ENCODE measurements at regions not wholly inside any gene's neighbourhood (a gene's known extent, or its start where the extent isn't known, plus 50 kb on each side); places are given as distances from the start of the nearest gene placed in this dataset.
A peak's percentile ranks its signal among the peaks of the same experiment; 100 is the strongest.

DNA sequence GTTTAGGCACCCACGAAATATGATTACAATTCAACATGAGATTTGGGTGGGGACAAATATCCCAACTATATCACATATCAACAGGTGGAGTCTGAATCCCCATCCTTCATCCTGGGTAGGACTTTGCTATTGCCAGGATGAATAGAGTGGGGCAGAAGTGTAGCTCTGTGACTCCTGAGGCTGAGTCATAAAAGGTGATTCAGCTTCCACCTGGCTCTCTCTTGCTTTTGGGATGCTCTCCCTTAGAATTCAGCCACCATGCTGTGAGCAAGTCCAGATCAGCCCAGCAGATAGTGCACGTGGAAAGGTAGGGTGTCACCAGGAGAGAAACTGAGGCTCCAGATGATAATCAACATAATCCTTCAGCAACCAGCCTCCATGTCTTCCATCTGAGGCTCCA lies 193.8 kb upstream of the BCOR start:
- H3K4me3 Mint-ChIP-seq = no peak overlapping the region
- peaks cover 4% of the 10 kb centered on the region for H3K9me3 Mint-ChIP-seq
- no peaks in the 10 kb centered on the region for H3K36me3 Mint-ChIP-seq
- no peaks in the 10 kb centered on the region for H3K27me3 Mint-ChIP-seq
- H3K4me1 Mint-ChIP-seq = no peaks in the 10 kb centered on the region
- no peak for DNase-seq
- H3K27ac Mint-ChIP-seq = no peak overlapping the region

DNA sequence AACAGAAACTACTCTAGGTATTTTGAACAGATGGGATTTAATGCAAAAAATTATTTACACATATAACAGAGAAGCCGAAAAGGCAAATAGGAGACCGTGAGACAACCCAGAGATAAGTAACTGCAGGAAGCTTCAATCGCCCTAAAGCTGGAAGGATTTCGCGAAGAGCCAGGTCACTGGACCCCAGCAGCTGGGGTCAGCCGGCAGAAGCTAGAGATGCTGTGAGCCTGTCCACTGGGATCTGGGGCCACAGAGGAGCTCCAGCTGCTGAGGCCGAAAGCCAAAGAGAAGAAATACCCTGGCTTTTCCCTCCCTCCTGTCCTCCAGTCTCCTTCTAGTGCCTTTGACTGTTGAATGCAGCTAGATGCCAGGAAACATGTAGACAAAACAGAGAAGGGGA lies 192.8 kb upstream of the BCOR start:
- Mint-ChIP-seq H3K4me3 (no peak overlapping the region), H3K27ac (no peak overlapping the region), H3K36me3 (no peaks in the 10 kb centered on the region), H3K4me1 (no peaks in the 10 kb centered on the region), H3K27me3 (no peaks in the 10 kb centered on the region), H3K9me3 (peaks cover 8% of the 10 kb centered on the region)
- no peak for DNase-seq

DNA sequence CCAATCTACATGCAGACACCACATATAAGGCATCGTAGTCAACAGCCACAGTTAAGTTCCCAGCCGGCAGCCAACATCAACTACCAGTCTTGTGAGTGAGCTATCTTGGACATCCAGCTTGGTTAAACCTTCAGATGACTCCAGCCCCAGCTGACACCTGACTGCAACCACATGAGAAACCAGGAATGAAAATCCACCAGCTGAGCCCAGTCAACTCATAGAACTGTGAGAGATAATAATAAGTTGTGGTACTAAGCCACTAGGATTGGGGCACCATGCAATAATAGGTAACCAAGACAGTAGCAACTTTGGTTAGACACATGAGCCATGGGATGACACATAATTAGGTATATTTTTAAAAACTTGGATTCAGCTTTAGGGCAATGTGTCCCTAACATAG lies 188.1 kb upstream of the BCOR start:
- Mint-ChIP-seq H3K27me3 (peaks cover 3% of the 10 kb centered on the region), H3K36me3 (peaks cover 3% of the 10 kb centered on the region), H3K9me3 (peaks cover 12% of the 10 kb centered on the region), H3K27ac (no peak overlapping the region), H3K4me1 (peaks cover 12% of the 10 kb centered on the region), H3K4me3 (no peak overlapping the region)
- DNase-seq = no peak

DNA sequence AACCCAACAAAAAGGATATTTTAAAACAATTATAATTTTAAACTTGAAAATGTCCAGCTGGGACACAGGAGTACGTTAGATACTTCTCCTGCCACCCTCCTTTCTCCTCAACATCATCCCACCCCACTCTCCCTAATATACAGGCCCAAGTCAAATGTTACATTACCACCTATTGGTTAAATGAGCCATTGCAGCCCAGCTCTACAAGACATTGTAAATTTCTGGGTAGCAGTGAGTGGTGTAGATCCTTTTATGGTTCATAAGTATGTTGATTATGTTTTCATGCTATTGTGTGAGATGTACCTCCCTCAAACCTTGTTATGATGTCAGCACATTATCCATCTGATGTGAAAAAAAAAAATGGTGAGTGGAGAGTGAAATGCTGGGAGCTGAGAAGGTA lies 187.1 kb upstream of the BCOR start:
- Mint-ChIP-seq H3K36me3 (peaks cover 3% of the 10 kb centered on the region), H3K4me3 (no peak overlapping the region), H3K27ac (peak overlapping the region; percentile 66), H3K27me3 (peaks cover 3% of the 10 kb centered on the region), H3K4me1 (peaks cover 12% of the 10 kb centered on the region), H3K9me3 (peaks cover 11% of the 10 kb centered on the region)
- DNase-seq = no peak

DNA sequence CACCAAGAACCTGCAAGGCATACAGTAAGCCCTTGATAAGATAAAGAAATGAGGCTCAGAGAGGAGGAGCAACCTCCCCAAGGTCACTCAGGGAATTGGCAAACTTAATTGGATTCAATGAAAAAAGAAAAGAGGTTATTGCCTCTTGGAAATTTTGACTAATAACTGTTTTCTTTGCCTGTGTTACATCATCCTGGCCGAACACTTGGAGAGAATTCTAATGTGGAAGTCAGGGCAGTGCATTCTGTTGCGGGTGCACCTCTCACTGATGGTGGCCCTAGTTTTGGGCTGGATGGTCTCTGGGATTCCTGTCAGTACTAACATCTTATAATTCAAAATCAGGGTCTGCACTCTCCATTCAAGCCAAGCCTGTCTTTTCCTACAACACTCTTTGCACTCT lies 186.2 kb upstream of the BCOR start:
- Mint-ChIP-seq H3K27me3 (peaks cover 3% of the 10 kb centered on the region), H3K9me3 (peaks cover 11% of the 10 kb centered on the region), H3K27ac (no peak overlapping the region), H3K4me1 (peaks cover 12% of the 10 kb centered on the region), H3K36me3 (peaks cover 3% of the 10 kb centered on the region), H3K4me3 (no peak overlapping the region)
- no peak for DNase-seq

DNA sequence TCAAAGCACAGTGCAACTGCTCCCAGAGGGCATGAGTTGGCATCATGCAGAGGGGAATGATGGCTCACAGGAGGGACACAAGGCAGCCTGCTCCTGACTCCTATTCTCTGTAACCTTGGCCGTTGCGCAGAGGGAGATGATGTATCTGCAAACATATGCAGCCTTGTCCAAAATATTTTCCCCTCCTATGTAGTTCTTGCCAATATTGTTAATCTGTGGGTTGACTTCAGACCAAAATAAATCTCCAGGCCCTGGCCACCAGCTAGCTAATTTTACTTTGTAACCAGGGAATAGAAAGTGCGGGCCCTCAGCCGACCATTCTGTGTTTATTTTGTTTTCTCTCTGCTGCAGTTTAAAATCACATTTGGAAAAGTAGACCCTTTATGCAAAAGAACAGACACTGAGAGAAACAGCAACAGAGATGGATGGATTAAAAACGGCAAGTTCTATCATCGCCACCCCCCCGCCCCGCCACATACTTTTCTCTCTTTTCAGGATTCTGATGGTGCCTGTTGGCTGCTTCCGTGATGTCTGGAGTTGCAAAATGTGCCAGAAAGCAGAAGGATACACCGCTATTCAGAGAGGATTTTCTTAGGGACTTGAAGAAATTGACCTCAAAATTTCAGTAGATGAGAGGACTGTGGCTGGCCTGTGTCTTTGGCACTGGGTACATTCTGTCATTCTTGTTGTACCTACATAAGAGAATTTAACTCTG lies 185.3 kb upstream of the BCOR start:
- Mint-ChIP-seq H3K27ac (no peak overlapping the region), H3K4me3 (no peak overlapping the region), H3K9me3 (peaks cover 11% of the 10 kb centered on the region), H3K36me3 (peaks cover 3% of the 10 kb centered on the region), H3K4me1 (peaks cover 15% of the 10 kb centered on the region), H3K27me3 (peaks cover 3% of the 10 kb centered on the region)
- DNase-seq = no peak

DNA sequence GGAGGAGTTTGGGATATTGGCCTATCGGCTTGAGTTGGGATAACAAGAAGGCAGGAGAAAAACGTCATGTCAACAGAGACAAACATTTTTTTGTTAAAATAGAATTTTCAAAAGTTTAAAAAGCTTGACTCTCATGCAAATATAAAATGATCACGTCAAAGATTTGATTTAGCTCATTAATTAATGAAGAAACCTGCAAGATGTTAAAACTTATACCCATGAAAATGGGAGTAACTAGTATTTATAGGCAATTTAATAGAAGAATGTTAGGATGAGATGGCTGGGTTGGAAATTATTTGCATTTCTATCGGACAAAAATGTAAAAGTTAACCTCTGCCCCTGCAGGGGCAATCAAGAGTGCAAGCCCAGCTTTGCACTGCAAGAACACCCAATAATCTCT lies 184.6 kb upstream of the BCOR start:
- Mint-ChIP-seq H3K4me3 (no peak overlapping the region), H3K36me3 (peaks cover 3% of the 10 kb centered on the region), H3K27ac (no peak overlapping the region), H3K27me3 (peaks cover 3% of the 10 kb centered on the region), H3K4me1 (peaks cover 15% of the 10 kb centered on the region), H3K9me3 (peaks cover 8% of the 10 kb centered on the region)
- DNase-seq = no peak

DNA sequence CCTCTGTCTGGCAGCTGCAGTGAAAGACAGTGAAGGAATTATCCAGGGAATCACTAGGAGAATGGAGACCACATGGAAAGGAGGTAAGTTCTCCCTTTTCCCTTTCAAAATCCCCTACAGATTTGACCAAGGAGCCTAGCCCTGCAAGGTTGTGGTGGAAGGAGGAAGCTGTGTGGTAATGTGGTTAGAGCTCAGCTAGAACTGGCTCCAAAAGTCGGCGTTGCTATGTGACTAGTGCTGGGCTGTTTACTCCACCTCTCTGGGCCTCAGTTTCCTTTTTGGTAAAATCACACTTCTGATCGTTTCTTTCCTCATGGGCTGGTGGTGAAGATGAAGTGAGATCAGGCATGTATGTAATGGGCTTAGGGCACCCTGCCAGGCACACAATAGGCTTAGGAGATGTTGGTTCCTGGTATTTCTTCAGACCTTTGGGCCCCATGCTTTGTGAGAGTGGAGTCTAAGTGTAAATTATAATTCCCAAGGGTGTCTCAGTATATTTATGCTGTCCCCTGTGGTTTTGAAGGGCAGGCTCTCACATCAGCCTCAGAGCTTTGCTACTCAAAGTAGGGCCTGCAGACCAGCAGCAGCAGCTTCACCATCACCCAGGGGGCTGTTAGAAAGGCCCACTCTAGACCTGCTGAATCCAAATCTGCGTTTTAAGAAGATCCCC lies 183.7 kb upstream of the BCOR start:
- Mint-ChIP-seq H3K27ac (no peak overlapping the region), H3K4me3 (no peak overlapping the region)
- peak; percentile 14 for DNase-seq

DNA sequence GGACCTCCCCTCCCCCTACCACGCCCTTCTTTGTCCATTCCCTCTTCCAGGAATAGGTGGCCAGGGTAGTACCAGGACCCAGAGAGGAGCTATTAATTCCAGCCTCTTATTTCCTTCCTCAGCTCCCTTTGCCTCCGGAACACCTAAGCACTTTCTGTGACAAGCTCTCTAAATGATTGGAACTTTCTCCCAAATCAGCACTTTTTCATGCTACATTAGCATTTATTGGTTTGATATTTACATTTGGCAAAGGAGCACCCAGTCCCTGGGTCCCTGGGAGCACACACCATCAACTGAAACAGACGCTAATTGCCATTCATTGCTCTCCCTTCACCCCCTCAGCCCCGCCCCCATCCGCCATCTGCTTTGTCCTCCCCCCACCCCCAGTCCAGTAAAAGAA lies 182.0 kb upstream of the BCOR start:
- Mint-ChIP-seq H3K4me3 (no peak overlapping the region), H3K27me3 (peaks cover 3% of the 10 kb centered on the region), H3K4me1 (peaks cover 15% of the 10 kb centered on the region), H3K27ac (no peak overlapping the region), H3K36me3 (no peaks in the 10 kb centered on the region), H3K9me3 (peaks cover 3% of the 10 kb centered on the region)
- no peak for DNase-seq

More for the DNA sequence above, 183.7 kb upstream of the BCOR start:
- H3K27me3 Mint-ChIP-seq = peaks cover 3% of the 10 kb centered on the region
- H3K4me1 Mint-ChIP-seq = peaks cover 15% of the 10 kb centered on the region
- peaks cover 3% of the 10 kb centered on the region for H3K36me3 Mint-ChIP-seq
- peaks cover 8% of the 10 kb centered on the region for H3K9me3 Mint-ChIP-seq

DNA sequence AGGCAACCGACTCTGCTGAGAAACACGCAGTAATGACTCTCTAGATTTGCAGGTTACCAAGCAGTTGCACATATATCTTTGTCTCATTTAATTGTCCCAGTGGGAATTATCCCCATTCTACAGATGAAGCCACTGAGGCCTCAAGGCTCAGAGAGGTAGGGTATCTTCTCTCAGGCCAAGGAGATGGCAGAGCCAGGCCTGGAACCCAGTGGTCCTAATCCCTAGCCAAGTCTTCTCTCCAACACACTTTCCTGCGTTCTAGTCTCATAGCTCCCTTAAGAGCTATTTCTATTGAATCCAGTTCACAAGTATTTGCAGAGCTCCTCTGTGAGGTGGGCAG lies 181.3 kb upstream of the BCOR start:
- no peak overlapping the region for H3K4me3 Mint-ChIP-seq
- no peaks in the 10 kb centered on the region for H3K36me3 Mint-ChIP-seq
- H3K27me3 Mint-ChIP-seq = peaks cover 3% of the 10 kb centered on the region
- no peak for DNase-seq
- no peak overlapping the region for H3K27ac Mint-ChIP-seq
- peaks cover 3% of the 10 kb centered on the region for H3K9me3 Mint-ChIP-seq
- peaks cover 15% of the 10 kb centered on the region for H3K4me1 Mint-ChIP-seq

DNA sequence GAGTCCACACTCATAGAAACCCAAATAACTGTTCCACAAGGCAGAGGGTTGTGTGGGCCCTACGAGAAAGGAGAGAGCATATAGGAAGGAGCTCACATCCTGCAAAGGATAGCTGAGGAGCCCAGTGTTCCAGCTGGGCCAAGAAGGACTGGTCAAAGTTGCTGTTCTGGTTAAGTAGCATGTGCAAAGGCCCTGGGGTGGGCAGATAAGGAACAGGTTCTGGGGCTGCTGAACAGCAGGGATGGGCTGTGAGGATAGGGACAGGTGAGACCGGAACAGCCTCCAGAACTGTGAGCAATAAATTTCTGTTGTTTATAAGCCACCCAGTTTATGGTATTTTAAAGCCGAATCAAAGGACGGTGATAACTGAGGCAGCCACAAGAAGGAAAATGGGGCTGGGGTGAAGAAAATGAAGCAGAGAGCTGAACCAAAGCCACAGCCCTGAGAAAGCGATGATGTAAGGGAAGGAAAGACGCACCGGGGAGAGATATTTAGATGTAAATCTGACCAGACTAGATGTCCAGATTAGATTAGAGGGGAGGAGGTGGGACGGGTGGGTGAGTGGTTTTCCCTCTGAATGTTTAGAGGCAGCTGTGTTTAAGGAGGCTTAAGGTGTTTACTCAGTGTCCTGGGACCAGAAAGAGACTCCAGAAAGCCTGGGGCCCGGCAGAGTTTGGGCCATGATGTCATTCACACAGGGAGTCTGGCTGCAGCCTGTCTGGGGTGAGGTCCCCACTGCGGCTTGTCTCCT lies 180.8 kb upstream of the BCOR start:
- Mint-ChIP-seq H3K4me1 (peaks cover 15% of the 10 kb centered on the region), H3K36me3 (no peaks in the 10 kb centered on the region), H3K27ac (no peak overlapping the region), H3K4me3 (no peak overlapping the region), H3K9me3 (peaks cover 3% of the 10 kb centered on the region), H3K27me3 (peaks cover 3% of the 10 kb centered on the region)
- DNase-seq = peak; percentile 26

DNA sequence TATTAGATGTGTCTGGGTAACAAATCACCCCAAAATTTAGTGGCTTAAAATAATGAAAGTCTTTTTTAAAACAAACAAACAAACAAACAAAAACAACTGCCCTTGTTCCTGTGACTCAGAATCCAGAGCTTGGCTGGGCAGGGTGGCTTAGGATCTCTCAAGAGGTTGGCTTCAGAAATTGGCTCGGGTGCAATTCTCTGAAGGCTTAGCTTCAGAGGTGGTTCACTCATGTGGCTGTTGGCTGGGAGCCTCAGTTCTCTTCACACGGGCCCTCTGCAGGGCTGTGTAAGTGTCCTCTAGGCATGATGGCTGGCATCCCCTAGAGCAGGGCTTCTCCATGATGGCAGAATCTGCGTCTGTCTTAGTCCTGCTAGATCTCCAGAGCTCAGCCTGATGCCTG lies 179.9 kb upstream of the BCOR start:
- Mint-ChIP-seq H3K27me3 (peaks cover 3% of the 10 kb centered on the region), H3K27ac (no peak overlapping the region), H3K4me1 (peaks cover 15% of the 10 kb centered on the region), H3K4me3 (no peak overlapping the region), H3K9me3 (peaks cover 3% of the 10 kb centered on the region), H3K36me3 (no peaks in the 10 kb centered on the region)
- no peak for DNase-seq

DNA sequence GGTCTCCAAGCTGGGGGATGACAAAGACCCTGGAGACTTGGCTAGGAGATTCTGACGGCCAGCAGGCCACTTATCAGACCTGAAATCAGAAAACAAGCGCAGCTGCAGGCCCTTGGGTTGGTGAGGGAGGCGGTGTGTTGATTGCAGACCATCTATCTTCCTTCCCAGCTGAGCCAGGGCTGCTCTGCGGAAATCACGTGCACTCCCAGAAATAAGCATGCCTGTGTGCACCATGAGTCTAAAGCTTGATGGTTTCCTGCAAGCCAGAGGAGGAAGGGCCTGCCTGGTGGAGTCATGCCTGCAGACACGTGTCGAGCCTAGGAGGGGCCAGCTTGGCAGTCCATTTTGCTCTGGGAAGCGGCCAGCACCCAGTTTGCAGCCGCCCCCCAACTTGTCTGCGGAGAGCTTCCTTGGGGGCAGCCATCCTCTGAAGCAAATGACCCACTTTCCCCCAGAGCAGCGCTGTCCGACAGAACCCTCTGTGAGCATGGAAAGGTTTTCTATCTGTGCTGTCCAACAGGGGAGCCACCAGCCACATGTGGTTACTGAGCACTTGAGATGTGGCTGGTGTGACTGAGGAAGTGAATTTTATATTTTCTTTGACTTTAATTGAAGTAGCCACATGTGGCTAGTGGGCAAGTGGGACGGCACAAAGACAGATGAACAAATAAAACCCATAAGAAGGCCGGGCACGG lies 175.7 kb upstream of the BCOR start:
- Mint-ChIP-seq H3K4me3 (no peak overlapping the region), H3K27ac (no peak overlapping the region), H3K9me3 (peaks cover 3% of the 10 kb centered on the region), H3K36me3 (no peaks in the 10 kb centered on the region), H3K27me3 (no peaks in the 10 kb centered on the region), H3K4me1 (no peaks in the 10 kb centered on the region)
- no peak for DNase-seq

DNA sequence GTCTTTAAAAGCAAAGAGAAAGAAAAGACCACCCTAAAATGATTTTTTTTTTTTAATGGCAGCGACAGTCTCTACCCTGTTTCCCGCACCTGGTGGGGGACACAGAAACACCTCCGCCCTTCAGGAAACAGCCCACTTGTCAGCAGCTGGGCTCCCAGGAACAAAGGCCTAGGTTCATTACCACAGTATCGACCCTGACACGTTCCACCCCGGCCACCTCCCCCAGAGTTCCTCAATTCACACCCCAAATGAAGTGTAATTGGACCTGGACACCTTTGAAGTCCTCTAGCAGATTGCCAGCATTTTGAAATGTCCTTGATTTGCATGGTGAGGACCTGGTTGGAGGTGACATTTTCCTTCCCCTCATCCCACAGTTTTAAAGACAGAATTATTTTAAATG lies 175.0 kb upstream of the BCOR start:
- no peaks in the 10 kb centered on the region for H3K27me3 Mint-ChIP-seq
- H3K4me1 Mint-ChIP-seq = no peaks in the 10 kb centered on the region
- H3K36me3 Mint-ChIP-seq = no peaks in the 10 kb centered on the region
- no peak overlapping the region for H3K27ac Mint-ChIP-seq
- DNase-seq = no peak
- H3K4me3 Mint-ChIP-seq = no peak overlapping the region
- peaks cover 3% of the 10 kb centered on the region for H3K9me3 Mint-ChIP-seq

DNA sequence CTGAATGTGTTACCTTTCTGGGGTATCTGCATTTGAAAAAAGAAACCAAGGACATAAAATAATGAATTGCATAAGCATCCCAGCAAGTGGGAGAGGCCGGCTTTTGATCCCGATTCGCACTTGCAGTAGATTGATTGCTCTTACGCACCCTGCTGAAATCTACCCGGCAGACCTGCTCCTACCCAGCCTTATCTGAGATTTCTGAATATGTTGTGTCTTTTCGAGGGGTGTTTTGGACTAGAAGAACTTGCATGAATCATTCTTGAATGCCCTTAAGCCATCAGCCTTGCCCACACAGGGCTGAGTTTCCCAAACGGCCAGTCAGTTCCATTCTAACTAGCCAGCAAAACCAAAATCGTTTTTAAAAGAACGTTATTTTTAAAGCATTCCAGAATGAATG lies 174.4 kb upstream of the BCOR start:
- H3K9me3 Mint-ChIP-seq = peaks cover 3% of the 10 kb centered on the region
- DNase-seq = no peak
- H3K4me3 Mint-ChIP-seq = no peak overlapping the region
- H3K27me3 Mint-ChIP-seq = no peaks in the 10 kb centered on the region
- peaks cover 2% of the 10 kb centered on the region for H3K4me1 Mint-ChIP-seq
- H3K36me3 Mint-ChIP-seq = no peaks in the 10 kb centered on the region
- H3K27ac Mint-ChIP-seq = no peak overlapping the region
